WERI-Rb-1 (cell line): ENCODE measurements at regions not wholly inside any gene's neighbourhood (a gene's known extent, or its start where the extent isn't known, plus 50 kb on each side); places are given as distances from the start of the nearest gene placed in this dataset.

Experiments used
- DNase-seq: peaks from one replicate; pipeline ENCODE4 v3.0.0-alpha.2; 2020
- H3K27ac ChIP-seq: fragments of 250-450 bp; sonication (Bioruptor Pico); 2 replicates; pipeline ENCODE4 v1.5.1; 2020; ENCODE audit warnings: mild to moderate bottlenecking, moderate library complexity
- H3K27me3 ChIP-seq: fragments of 250-450 bp; sonication (Bioruptor Pico); 2 replicates; pipeline ENCODE4 v1.5.1; 2021; ENCODE audit warnings: mild to moderate bottlenecking, low read depth, moderate library complexity; ENCODE audit not compliant: insufficient read depth, severe bottlenecking
- H3K36me3 ChIP-seq: fragments of 250-450 bp; sonication (Bioruptor Pico); 2 replicates; pipeline ENCODE4 v1.5.1; 2020; ENCODE audit warnings: mild to moderate bottlenecking, moderate library complexity
- H3K4me3 ChIP-seq: 2 replicates; pipeline ENCODE4 v1.5.1; 2011; ENCODE audit warnings: low read depth, mild to moderate bottlenecking, control low read depth, low read length
- H3K9me3 ChIP-seq: fragments of 250-450 bp; sonication (Bioruptor Pico); 2 replicates; pipeline ENCODE4 v1.5.1; 2021; ENCODE audit warnings: mild to moderate bottlenecking, moderate library complexity; ENCODE audit not compliant: severe bottlenecking
- CTCF ChIP-seq: IDR thresholded peaks from 2 replicates; pipeline ENCODE4 v1.5.1; 2011; ENCODE audit warnings: low read depth, mild to moderate bottlenecking, control low read depth, inconsistent platforms, low read length

DNA sequence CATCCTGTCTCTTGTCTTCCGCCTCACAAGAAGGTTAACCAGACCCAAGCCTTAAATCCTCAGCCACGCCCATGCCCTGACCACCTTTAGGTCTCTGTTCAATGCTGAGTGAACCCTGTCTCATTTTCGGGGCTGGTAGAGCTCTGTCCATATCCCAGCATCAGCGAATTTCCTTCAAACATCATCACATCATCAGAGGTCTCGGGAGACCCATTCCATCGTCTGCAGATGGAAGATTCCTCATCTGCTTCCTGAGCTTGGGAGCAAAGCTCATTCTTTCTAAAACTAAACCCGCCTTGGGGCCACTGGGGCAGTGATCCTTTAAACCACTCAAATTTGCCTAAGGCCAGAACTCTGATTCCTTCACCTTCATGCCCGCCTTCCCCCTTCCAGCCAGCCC lies 173.7 kb downstream of the TTC32 start:
- DNase-seq: no peak
- no peaks in the 10 kb centered on the region for H3K9me3 ChIP-seq
- TF ChIP-seq CTCF: no peak

GRCh38 chr2:19725392-19725791 lies 176.4 kb downstream of the TTC32 start:
- no peak for DNase-seq
- TF ChIP-seq CTCF: no peak
- peaks cover 86% of the 10 kb centered on the region for H3K27me3 ChIP-seq
- H3K9me3 ChIP-seq: no peaks in the 10 kb centered on the region
- no peaks in the 10 kb centered on the region for H3K36me3 ChIP-seq
- no peak overlapping the region for H3K4me3 ChIP-seq
- no peak overlapping the region for H3K27ac ChIP-seq

More for the DNA sequence above, 173.7 kb downstream of the TTC32 start:
- H3K27me3 ChIP-seq: peaks cover 89% of the 10 kb centered on the region
- H3K27ac ChIP-seq: no peak overlapping the region
- H3K36me3 ChIP-seq: no peaks in the 10 kb centered on the region
- H3K4me3 ChIP-seq: no peak overlapping the region

GRCh38 chr2:19723021-19723420 lies 178.8 kb downstream of the TTC32 start:
- Histone ChIP-seq H3K36me3 (no peaks in the 10 kb centered on the region), H3K9me3 (peaks cover 2% of the 10 kb centered on the region), H3K27me3 (peaks cover 85% of the 10 kb centered on the region), H3K4me3 (no peak overlapping the region), H3K27ac (no peak overlapping the region)
- no peak for TF ChIP-seq CTCF
- no peak for DNase-seq

GRCh38 chr2:19722531-19722971 lies 179.2 kb downstream of the TTC32 start:
- Histone ChIP-seq H3K27ac (no peak overlapping the region), H3K4me3 (no peak overlapping the region), H3K27me3 (peaks cover 84% of the 10 kb centered on the region), H3K9me3 (peaks cover 2% of the 10 kb centered on the region), H3K36me3 (no peaks in the 10 kb centered on the region)
- no peak for TF ChIP-seq CTCF
- DNase-seq: no peak

- H3K36me3 ChIP-seq: no peaks in the 10 kb centered on the region
- no peak overlapping the region for H3K4me3 ChIP-seq
- peaks cover 89% of the 10 kb centered on the region for H3K27me3 ChIP-seq
- H3K9me3 ChIP-seq: peaks cover 2% of the 10 kb centered on the region
- no peak overlapping the region for H3K27ac ChIP-seq
- no peak for DNase-seq
- TF ChIP-seq CTCF: no peak
Observed at GRCh38 chr2:19720306-19720705, 181.5 kb downstream of the TTC32 start.

DNA sequence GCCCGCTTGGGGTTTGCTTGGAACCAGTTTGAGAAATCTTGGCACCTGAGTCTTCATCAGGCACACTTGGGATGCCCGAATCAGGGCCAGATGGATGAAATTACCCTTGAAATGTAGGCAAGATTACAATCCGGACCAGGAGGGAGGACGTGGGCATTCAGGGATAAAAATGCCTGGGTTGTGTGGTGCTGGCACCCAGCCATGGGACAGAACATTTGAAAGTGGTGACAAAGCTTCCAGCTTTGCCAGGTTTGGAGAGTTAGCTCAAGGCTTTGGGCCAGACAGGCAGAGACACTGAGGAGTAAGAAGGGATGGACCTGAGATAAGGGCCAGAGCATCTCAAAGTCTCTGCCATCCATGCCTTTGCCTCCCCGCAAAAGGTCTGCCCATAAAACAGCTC lies 182.2 kb downstream of the TTC32 start:
- Histone ChIP-seq H3K9me3 (peaks cover 2% of the 10 kb centered on the region), H3K27me3 (peaks cover 92% of the 10 kb centered on the region), H3K4me3 (no peak overlapping the region), H3K27ac (no peak overlapping the region), H3K36me3 (no peaks in the 10 kb centered on the region)
- no peak for DNase-seq
- TF ChIP-seq CTCF: no peak
